HCT116 (cell line): ENCODE measurements at regions not wholly inside any gene's neighbourhood (a gene's known extent, or its start where the extent isn't known, plus 50 kb on each side); places are given as distances from the start of the nearest gene placed in this dataset.

Experiments used
- CTCF ChIP-seq, 3 experiments: fragments of 200-600 bp in 1 of 3; sonication (generic) in 1 of 3; IDR thresholded peaks in 2 of 3; conservative IDR thresholded peaks in 1 of 3; 2 replicates each; pipeline ENCODE4 v1.5.1; 2012 to 2017; ENCODE audit warnings: low read depth in 2 of 3, low read length in 2 of 3, antibody characterized with exemption in 1 of 3, borderline replicate concordance in 1 of 3, control low read depth in 1 of 3, mild to moderate bottlenecking in 1 of 3, mixed read lengths in 1 of 3, mixed run types in 1 of 3, moderate library complexity in 1 of 3; ENCODE audit not compliant: insufficient read depth in 1 of 3
- POLR2A ChIP-seq: IDR thresholded peaks from 2 replicates; pipeline ENCODE4 v1.7.0; 2011; ENCODE audit warnings: borderline replicate concordance; ENCODE audit not compliant: insufficient read depth, insufficient read length; ENCODE audit errors: extremely low read depth
- TCF7L2 ChIP-seq: IDR thresholded peaks from 2 replicates; pipeline ENCODE4 v1.7.0; 2011; ENCODE audit warnings: borderline replicate concordance, inconsistent platforms; ENCODE audit not compliant: insufficient read depth, insufficient read length; ENCODE audit errors: extremely low read depth
- ZFX ChIP-seq: fragments of 450-650 bp; IDR thresholded peaks from 2 replicates; pipeline ENCODE4 v1.6.1; 2017

- no peak for TF ChIP-seq POLR2A
- no peak for TF ChIP-seq CTCF (IDR thresholded peaks at IDR 0.05 in 2 of 3, conservative IDR thresholded peaks at IDR 0.05 in 1 of 3; ENCODE audit: borderline replicate concordance in 1 of 3, insufficient read depth in 1 of 3, low read depth in 2 of 3, low read length in 2 of 3)
- no peak for TF ChIP-seq TCF7L2
- no peak for TF ChIP-seq ZFX
These were observed 87.4 kb upstream of the NKD1 start for GRCh38 chr16:50460538-50461399.
